NCI-H128 (cell line): ENCODE measurements at regions not wholly inside any gene's neighbourhood (a gene's known extent, or its start where the extent isn't known, plus 50 kb on each side); places are given as distances from the start of the nearest gene placed in this dataset.
"Not testable (repeated sequence)": the region's sequence is repeated elsewhere in the genome, so short reads cannot be mapped to it uniquely, and the experiment has no call there.

Experiments
- DNase-seq: peaks from one replicate; lab custom pipeline; 2025; ENCODE audit not compliant: unreplicated experiment; lab: John Stamatoyannopoulos, UW

DNA sequence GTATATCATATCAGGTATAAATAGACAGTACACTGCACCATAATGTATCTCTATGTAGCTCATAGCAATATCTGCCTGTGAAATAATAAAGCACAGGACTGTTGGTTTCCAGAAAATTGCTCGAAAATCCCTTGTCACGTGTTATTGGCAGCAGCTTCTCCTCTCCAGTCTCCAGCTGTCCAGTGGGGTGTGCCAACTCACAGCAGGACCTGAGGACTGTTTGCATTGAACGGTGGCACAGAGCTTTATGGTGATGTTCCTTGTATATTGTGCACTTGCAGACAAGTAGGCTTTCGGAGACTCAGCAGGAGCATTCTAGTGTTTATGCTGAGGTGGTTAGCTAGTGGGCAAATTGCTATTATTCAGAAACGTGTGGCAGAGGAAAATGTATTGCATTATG is 182.2 kb upstream of the ATP5MC3 start:
- DNase-seq, result peak; percentile 13

DNA sequence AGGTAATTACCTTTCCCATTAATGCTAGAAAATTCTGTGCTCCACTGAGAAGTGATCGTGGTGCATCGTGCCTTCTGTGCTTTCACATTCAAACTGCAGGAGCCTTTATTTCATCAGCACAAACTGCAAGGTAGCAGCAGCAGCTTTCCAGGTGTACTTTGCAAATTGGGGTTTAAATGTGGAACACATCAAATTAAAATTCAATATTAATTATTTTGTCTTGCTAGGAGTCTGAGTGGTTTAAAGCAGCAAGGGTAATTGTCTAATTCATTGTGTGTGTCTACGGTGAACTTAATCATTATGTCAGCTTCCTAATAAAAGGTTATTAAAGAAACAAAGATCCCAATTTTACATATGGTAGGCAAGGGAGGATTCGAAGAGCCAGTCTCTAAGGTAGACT is 180.8 kb upstream of the ATP5MC3 start:
- no peak for DNase-seq

DNA sequence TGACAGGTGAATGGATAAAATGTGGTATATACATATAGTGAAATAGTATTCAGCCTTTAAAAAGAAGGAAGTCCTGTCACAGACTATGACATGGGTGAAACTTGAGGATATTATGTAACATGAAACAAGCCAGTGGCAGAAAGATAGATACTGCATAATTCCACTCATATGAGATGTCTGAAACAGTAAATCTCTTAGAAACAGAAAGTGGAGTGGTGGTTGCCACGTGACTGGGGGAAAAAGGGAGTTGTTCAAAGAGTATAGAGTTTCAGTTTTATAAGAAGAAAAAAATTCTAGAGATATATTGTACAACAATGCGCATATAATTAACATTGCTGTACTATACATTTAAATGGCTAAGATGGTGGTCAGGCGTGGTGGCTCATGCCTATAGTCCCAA is 178.2 kb upstream of the ATP5MC3 start:
- no peak for DNase-seq

DNA sequence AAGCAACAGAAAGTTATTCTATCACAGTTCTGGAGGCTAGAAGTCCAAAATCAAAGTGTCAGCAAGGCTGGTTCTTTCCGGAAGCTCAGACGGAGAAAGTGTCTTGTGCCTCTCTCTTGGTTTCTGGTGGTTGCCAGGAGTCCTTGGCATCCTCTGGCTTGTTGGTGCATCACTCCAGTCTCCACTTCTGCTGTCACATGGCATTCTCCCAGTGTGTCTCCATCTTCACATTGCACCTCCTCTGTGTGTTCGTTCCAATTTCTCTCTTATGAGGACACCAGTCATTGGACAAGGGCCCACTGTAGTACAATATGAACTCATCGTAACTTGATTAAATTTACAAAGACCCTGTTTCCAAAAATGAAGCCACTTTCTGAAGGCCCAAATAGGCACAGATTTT is 175.4 kb upstream of the ATP5MC3 start:
- no peak for DNase-seq

DNA sequence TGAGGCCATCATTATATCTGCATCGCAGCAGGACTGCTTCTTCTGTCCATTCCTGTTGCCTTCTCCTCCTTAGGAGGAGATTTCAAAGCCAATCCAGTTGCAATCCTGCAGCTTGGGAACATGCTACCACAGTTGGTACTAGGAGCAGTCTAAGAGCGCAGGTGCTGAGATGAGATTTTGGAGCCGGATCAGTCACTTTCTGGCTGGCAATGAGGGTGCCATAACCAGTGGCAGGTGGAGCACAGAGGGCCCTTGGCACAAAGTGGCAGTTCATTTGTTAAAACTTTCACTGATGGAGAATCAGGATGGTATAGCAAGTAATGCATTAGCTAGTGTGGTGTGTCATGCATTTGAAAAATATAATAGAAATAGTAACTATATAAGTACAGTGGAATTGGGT is 173.7 kb upstream of the ATP5MC3 start:
- no peak for DNase-seq

DNA sequence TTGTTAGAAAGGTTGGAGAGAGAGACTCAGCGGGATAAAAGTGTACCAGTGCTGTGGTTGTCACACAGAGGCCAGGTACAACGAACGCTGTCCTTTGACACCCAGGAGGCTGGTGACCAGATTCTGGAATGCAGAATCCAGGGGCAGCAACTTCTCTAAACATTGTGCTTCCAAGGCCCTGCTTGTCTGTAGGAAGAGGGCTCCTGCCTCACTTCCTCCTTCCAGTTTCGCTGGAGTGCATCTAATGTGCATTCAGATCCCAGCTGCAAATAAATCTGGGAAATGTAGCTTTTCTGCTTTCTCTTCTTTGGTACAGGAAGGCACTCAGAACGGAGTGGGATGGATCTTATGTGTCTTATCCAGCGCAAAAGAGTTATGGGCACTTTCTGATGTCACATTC is 171.8 kb upstream of the ATP5MC3 start:
- DNase-seq, result no peak

DNA sequence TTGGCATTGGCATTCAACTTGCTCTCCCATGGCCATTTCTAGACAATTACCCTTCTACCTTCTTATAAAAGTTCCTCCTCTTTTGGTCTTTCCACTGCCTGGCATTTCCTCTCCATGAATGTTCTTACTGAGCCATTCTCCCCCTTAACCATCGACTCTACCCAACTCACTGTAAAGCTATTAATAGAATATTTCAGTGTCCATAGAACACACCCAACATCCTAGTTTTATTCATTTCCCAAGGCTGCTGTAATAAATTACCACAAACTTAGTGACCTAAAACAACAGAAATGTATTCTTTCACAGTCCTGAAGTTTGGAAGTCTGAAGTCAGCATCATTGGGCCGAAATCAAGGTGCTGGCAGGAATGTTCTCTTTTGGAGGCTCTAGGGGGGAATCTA is 170.0 kb upstream of the ATP5MC3 start:
- no peak for DNase-seq

DNA sequence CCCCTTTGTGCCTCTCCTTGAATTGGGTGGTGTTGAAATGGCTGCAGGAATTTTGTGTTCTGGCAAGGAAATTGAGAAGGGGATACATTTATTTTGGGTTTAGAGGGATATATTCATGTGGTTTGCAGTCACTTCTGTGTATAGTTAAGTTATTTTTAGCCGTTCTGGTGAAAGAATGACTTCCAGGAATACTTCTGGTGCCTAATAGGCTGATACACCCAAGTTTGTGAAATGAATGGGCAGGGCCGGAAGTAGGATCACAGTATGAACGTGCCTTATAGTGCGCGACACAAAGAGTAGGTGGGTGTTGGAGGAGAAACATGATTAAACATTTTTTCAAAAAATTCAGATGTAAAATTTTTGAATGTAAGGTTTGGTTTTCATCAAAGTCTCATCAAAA is 168.6 kb upstream of the ATP5MC3 start:
- DNase-seq, result no peak

DNA sequence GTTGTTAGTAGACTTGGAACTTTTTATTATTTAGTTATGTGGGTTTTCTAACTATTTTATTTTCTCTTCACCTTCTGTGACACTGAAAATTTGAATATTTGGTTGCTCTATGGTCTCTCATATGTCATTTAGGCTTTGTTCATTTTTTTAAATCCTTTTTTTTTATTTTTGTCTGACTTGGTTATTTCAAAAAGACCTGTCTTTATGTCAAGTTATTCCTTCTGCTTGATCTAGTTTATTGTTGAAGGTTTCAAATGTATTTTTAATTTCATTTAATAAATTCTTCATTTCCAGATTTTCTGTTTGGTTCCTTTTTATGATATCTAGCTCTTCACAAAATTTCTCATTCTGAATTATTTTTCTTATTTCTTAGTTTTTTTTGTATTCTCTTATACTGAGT is 160.6 kb upstream of the ATP5MC3 start:
- no peak for DNase-seq

DNA sequence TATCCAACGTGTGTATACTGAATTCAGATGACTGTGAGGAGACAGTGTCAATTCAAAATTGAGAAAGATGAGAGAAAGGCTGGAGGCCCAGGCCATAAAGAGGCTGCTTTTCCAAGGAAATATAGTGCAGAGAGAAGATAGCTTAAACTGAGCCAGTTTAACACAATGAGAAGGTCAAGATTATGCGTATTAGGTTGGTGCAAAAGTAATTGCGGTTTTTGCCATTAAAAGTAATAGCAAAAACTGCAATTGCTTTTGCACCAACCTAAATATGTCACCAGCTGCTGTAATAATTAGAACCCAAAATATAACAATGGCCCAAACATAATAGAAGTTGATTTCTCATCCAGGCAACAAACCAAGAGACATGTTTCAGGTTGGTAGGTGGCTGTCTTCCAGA is 148.7 kb upstream of the ATP5MC3 start:
- DNase-seq, result no peak

DNA sequence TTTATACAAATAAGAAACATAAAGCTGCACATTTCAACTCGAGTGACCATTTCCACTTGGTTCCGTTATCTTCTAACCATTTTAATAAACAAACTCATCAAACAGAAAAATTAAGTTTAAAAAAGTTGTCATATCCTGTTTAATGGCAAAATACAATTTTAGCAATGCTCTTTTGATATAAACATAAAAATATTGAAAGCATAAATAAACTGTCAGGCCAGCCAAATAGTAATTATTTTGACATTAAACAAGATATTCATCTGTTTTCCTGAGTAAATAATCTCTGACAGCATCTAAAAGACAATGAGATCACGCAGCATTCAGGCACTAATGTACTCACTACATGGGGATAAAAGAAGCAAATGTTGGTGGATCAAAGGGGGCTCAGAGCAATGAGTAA is 145.3 kb upstream of the ATP5MC3 start:
- DNase-seq, result no peak

DNA sequence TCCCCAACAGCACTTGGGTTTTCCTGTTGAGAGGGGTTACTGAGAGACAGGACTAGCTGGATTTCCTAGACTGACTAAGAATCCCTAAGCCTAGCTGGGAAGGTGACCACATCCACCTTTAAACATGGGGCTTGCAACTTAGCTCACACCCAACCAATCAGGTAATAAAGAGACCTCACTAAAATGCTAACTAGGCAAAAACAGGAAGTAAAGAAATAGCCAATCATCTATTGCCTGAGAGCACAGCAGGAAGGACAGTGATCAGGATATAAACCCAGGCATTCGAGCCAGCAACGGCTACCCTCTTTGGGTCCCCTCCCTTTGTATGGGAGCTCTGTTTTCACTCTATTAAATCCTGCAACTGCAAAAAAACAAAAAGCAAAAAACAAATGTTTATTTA is 144.7 kb upstream of the ATP5MC3 start:
- not testable (repeated sequence) for DNase-seq

DNA sequence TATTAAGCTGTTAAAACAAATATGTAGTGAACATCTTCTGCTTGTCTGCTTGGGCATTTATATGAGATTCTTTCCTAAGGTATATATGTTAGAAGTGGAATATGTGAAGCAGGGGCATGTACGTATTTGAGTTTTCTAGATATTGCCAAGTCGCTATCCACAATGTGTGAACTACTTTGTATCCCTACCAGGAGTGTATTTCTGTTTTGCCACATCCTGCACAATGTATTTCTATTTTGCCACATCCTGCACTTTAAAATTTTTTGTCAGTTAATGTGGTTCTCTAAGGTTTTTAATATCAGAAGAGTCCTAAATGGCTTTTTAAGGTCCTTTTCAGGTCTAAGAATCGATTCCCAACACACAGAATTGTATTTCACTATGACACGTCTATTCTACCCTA is 141.7 kb upstream of the ATP5MC3 start:
- no peak for DNase-seq

DNA sequence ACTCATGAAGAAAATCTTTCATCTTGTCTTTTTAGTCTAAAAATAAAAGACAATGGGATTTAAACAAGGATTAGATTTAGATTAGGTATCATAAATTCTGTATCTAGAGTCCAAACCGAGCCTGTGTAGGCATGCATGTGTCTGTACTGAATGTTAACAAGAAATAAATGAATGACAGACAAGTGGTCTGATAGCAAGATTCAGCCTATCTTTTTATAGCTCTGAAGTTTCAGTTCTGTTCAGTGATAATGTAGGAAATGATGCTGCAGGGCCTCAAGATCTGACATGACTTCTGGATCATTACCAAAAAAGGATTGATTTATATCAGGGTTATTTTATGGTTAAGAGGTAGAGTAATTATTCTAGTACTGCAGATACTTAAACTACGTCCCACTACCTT is 137.0 kb upstream of the ATP5MC3 start:
- DNase-seq, result no peak

DNA sequence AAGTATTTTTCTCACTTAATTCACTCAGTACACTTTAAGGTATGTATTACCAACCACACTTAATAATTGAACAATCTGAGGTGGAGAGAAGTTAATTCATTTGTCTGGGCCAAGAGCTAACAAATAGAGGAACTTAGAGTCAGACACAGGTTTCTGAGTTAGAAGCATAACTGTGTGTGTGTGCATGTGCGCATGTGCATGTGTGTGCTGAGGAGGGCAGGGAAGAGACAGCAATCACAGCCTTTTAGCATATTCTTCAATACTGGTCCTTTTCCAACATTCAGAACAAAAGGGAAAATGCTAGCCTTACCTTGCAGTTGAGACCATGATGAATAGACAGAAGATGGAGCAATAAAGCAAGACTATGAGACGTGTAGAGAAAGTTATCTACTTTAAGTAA is 136.2 kb upstream of the ATP5MC3 start:
- no peak for DNase-seq

DNA sequence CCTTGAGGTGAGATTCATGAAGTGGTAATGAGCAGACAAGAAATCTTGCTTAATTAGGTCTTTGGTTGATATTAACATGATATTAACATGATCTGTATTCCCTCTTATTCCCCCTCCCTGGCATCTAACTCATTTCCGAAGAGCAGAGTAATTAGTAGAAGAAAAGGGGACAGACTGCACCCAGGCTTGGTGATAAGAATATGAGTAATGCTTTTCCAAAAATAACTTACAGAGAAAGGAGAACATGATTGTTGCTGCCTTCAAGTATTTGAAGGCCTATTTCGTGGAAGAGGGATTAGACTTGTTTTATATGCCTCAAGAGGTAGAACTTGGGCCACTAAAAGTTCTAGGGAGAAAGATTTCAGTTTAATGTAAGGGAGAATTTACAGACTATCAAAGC is 130.6 kb upstream of the ATP5MC3 start:
- DNase-seq, result no peak

DNA sequence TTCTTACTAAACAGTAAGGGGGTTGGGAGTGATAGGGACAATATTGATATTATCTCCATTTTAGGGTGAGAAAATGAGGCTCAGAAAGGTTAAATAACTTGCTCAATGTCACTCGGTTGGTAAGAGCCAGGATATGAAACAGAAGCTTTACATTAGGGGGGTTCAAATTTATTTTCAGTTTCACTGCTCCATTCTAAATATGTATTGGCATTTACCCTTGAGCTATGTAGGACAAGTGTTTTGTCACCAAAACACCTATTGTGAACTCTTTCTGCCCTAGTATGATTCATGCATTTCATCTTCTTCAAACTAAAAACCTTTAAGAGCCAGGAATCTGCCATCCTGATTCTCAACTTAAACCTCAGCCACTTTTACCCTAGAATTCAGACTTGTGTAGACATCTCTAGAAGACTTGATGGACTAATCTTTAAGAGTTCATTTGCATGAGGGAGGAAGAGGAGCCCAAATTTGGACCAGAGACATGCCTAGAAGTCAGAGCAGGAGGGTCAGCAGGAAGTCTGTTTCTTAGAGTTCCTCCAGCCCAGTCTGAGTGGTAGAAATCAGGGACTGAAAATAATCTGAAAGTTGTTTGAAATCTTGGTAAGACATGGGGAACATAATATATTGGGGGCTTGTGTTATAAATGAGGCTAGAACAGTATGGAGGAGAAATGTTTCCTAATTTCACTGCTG is 129.4 kb upstream of the ATP5MC3 start:
- no peak for DNase-seq

DNA sequence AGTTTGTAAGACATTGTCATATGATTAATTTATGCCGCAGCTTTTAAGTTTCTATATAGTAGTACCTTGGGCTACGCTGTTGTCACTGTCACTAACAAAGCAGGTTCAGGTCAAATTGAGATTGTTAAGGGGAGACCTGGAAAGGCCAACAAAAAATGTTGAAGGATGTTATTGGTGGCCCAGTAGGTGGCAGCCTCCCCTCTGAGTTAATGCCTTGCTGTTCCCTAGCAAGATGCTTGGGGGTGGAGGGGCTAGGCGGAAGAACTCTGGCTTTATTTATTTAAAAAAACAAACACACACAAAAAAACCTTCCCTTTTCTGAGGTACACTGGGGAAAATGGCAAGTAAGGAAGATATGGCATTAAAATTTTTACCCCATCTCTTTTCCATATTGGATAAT is 128.3 kb upstream of the ATP5MC3 start:
- no peak for DNase-seq

DNA sequence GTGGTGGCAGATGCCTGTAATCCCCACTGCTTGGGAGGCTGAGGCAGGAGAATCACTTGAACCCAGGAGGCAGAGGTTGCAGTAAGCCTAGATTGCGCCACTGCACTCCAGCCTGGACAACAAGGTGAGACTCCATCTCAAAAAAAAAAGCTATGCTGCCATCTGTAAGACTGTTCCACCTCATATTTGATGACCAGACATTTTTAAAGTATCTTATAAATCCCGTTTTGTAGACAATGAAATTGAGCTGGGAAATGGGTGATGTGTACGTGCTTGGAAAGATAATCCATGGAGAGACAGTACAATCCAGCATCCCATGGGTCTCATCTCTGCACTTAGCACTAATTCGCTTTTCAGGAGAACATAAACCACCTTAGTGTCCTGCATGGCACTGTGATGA is 126.5 kb upstream of the ATP5MC3 start:
- DNase-seq, result no peak

DNA sequence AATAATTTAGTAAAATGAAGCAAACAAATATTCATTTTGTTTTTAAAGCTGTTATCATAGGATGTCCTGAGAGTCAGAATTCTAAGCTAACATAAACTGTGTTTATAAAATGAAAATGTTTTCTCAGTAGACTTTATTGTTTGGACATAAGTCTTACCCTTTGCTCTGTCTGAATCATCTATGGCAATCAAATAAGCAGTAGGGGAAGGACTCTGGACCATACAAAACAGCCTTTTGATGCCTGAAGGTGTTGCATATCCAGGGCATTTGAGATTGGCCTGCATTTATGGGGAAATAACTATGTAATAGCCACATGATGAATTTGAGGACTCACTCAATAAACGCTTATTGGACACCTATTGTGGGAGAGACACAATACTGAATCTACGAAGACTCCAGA is 123.0 kb upstream of the ATP5MC3 start:
- no peak for DNase-seq

DNA sequence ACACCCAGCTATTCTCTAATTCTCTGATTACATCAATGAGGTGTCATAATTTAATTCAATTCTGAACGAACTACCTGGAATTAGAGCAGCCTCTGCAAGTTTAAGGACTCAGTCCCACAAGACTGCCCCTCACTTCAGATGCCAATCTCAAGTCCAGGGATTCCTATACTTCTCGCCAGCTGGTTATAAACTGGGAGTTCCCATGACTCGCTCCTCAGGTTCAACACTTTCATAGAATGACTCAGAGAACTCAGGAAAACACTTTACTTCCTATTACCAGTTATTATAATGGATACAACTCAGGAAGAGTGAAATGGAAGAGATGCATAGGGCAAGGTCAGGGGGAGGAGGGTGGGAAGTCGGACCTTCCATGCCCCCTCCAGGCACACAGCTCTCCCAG is 112.3 kb upstream of the ATP5MC3 start:
- DNase-seq, result no peak

DNA sequence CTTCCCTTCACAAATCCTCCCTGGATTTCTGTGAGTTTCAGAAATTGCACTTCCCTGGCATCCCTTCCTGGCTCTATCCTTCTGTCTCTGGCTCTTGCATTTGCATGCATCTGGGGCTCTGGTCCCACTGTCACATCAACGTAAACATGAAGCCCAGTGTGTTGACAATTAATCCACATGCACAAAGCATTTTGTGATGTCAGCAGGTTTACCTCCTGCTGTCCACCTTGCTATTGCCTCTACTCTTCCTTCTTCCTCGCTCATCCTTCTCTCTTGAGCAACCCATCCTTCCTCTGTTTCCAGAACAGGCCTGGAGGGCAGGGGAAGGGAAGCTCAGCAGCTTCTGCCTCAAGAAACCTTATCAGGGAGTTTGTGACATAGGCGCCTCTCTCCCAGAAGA is 111.7 kb upstream of the ATP5MC3 start:
- DNase-seq, result no peak

DNA sequence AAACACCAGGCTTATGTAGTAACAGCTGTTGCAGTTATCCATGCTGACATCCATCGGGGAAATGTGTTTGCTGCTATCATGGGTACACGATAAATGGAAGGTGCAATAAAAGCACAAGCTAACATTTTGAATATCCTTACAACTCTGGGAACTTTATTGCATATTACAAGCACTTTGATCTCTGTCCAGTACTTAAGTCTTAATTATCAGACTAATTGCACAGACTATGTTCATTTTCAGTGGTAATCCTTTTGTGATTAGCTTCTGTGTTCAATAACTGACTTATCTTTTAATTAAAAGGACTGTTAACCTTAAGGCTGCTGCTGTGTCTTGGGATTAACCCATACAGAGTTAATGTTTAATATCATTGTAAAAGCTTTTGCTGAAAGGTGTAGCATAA is 101.4 kb upstream of the ATP5MC3 start:
- no peak for DNase-seq

DNA sequence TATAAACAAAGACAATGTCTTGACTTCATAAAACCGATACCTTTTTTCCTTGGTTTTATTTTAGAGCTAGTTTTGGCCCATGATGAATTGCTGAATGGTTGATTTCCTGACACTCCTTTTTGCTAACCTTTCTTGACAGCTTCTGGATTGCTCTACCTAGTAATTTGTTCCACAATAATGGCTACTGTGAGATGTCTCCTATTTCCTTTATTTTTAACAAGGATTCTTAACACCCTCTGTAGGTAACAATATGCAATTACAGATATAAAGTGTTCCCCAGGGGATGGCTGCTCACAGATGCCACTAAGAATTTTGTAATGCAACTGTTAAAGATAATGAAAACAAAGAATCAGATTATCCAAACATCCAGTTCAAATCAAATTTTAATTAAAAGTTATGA is 100.8 kb upstream of the ATP5MC3 start:
- no peak for DNase-seq
